GM19023 (cell line): ENCODE measurements at regions not wholly inside any gene's neighbourhood (a gene's known extent, or its start where the extent isn't known, plus 50 kb on each side); places are given as distances from the start of the nearest gene placed in this dataset.
A peak's percentile ranks its signal among the peaks of the same experiment; 100 is the strongest.

Experiments used
- ATAC-seq: cut with Tn5 transposase; IDR thresholded peaks from one replicate; pipeline ENCODE4 v1.9.1; 2021; ENCODE audit warnings: mild to moderate bottlenecking, moderate library complexity; ENCODE audit not compliant: unreplicated experiment

DNA sequence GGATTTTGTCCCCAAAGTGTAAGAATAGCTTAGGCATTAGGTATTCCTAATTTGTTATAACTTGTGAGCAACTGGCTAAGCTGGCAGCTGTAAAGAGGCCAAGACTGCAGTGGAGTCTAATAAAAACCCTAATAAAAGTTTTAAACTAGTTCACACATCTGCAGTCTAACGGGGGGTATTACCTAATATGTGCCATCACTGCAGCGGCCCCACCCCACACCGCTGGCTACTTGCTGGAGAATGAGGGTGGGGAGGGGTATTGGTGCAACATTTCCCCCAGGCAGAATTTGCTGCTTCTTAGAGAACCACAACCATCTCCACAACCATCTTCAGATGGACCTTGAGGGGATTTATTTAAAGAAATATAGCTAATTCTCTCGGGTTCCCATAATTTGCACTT lies 135.0 kb downstream of the ZC3H11B start:
- no peak for ATAC-seq

DNA sequence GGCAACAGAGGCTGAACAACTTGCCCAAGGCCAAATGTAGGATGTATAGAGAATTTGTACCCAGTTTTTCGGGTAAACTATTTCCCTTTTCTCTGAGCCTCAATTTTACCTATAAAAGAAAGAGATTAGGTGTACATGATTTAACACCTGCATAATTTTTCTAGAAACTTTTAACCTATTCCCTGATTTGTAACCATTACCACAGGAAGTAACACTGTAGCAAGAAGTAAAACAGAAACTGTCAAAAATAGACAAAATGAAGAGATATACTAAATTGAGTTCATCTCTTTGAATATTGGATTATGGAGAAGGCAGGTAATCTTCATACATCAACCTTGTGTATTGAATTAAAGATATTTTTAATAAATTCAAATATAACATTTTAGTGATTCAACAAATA lies 136.2 kb downstream of the ZC3H11B start:
- ATAC-seq: peak; percentile 11

DNA sequence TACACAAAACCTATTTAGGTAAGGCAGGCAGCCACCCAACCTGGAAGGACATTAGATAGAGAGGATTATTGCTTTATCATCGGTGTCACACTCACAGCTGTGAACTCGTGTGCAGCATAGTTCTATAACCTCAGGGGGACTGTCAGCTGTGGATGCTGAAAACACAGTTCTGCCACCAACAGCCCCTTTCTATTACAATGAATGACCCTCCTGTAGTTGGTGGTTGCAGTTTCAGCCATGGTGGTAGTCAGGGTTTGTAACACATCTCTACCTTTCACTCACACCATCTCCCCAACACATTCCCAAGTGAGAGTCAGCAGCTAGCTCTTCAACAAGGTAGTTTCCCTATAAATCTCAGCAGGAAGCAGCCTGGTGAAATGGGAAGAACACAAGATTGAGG lies 136.8 kb downstream of the ZC3H11B start:
- peak; percentile 87 for ATAC-seq

DNA sequence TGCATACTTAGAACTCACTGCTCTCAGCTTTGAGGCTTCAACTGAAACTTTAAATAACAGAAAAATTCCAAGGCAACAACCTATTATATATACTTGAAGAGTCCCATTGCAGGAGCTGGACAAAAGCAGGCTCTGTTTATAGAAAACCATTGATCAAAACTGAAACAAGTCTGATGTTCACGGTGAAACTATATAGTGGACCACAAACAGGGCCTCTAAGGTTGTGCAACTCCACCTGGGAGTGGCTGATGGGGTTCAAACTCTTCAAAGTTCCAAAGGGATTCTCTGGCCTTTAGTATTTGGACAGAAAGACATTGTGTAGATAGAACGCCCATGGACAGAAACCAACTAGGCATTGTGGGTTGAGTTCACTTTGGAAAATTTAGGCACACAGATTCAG lies 140.3 kb downstream of the ZC3H11B start:
- ATAC-seq: no peak

DNA sequence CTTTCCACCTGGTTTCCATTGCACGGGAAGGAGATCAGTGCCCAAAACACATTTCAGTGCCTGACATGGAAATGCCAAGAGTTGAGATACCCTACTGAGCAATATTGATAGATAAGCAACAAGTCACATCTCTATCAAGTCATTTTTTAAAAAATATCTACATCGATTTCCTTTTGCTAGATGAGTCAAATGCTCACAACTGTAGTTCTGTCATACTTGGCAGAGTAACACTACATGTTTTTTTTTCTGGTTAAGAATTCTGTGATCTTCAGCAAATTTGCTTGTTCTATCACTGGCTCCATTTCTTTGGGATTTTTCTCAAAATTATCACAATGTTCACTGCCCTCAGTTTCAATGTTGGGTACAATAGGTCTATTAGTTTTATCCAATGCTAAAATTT lies 145.4 kb downstream of the ZC3H11B start:
- no peak for ATAC-seq

DNA sequence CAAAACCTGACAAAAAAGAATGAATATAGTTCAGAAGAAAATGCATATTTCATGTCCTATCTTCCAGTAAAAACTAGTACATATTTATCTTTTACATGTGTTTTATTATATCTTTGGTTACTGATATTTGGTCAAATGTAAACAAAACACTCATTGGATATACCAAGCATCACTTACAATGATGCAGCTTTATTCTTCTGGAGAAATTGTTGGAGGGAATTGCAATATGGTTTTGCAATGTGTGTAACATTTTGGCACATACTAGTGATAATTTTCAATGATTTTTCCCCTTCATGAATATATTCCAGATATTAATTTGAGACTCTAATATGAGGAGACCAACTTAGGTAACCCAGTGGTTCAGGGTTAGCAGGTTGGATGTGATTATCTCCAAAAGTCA lies 146.1 kb downstream of the ZC3H11B start:
- no peak for ATAC-seq

DNA sequence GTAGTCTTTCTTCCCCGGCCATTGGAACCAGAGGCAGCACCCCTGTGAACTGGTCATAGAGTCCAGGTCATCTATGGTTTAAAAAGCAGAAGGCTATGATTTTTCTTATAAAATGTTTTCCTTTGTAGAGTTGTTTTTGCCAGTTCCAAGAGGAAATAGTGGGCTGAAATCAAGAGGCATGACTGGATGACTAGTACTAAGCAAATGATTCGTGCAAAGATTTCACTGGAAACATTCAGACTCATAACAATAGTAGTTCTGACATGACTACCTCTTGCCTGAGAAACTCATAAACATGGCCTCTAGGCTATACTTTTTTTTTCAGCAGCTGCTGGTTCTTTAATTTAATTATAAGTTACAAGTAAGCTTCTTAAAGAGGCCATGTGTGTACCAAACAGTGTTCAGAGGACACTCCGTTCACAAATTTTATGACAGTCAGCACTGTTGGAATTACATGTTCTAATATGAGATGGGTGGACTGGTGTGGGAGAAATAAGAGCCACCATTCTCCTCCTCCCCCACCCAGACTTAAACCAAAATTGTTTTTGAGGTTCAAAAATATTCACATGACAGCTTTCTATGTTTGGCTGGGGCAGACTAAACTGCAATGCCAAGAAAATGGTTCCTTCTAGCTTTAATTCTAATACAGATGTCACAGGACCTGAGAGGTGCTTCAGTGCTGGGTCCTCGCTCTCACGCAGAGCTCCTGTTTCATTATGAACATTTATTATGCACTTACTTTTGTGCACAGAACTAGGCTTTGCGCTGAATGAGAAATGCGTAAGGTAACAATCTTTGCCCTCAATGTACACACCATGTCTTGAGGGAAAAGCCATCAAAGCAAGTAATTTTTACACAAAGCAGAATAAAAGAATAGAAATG lies 147.5 kb downstream of the ZC3H11B start:
- peak; percentile 50 for ATAC-seq

DNA sequence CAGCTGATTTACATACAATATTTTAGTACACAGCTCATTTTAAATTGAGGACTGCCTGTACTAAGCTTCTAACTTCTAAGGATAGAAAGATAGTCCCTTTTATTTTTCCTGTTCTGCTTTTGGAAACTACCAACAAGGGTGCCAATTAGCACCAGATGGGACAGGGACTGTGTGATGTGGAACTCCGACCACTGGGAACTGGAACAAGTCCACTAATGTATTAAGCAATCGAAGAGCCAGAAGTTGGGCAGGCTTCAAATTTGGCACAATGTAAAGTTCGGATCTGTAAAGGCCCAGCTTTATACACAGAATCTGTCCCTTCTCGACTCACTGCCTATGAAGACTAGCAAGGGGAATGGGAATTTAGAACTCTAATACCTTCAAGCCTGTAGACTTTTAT lies 149.3 kb downstream of the ZC3H11B start:
- ATAC-seq: no peak

DNA sequence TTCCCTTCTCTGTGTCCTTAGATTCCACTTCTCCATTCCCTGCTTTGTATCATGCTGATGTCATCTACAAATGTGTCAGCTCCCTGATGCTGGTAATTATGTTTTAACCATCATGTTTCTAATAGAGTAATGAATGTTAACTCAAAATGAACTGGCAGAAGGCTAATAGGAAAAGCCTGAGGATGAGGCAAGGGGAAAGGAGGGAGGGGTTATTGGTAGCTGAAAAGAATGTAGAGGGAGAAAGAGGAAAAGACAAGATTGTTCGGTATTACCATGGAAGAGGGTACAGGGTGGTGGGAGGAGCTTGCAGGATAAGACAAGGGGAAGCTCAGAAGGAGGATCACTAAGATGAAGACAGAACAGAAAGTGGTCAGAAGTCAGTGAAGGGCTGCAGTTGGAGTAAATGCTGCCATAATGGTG lies 150.9 kb downstream of the ZC3H11B start:
- ATAC-seq: no peak

DNA sequence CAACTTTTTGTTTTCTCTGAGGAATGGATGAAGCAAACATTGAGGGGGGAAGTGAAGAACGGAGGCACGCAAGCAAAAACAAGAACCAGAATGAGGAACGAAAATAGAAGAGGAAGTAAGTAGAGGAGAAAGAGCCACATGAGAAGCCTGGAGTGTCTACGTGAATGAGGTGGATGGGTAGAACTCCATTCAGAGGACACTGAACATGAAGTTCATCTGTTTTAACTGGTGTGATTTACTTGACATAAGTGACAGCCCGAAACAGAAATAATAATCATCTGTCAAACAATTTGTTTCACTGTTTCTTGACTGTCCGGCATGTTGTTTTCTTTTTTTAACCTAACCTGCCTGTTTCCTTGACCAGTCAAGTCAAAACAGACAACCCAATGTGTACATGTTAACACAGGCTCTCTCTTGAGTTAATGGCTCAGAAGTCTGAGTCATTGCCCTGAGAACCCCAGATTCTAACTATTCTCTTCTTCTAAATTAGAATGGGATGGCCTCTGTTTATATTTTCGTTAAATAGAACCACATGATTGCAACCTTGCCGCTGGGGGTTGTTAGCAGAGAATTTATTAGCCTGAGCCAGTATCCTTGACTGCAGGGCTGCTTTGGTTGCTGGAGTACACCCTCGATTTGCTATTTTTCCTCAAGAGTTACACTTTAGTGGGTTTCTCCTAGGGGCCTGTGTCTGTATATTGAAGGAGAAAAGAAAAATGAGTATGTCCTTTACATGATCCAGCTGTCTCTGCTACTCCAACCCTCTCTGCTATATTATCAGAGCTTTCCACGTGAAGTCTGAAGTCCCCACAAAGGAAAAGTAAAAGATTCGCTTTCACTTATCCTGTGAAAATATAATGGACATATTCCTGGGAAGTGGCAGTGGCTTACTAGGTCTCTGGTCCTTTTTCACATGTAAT lies 151.7 kb downstream of the ZC3H11B start:
- peak; percentile 64 for ATAC-seq

DNA sequence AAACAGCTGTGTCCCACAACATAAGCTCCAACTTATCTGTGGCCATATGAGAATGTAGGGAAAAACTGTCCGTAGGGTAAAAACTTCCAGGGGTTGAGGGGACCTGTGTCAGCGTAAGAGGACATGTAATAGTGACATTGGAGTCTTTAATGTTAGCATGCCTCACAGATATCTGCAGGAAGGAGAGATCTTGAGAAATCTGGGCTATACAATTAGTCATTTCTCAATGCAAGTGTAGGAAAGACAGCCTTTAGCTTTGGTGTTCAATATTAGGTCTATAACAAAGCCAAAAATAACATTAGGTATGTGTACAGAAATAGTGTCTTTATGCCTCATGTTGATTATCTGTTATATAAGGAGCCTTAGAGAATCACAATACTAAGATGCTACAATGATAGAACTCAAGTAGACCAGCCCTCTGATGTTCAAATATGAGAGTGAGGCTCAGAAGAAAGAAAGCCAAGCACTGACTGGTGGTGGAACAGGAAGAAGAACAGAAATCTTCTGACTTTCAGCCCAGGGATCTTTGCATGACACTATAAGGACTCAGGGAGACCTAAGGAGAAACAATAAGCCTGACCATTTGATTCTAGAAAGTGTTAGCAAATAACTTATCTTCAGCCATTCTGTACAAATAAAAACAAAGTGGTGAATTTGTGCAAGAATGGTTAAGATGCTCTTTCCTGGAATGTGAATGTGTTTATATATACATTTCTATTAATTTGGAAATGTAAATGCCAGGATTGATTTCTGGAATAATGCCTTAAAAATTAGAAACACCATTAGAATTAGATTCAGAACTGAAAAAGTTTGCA lies 152.6 kb downstream of the ZC3H11B start:
- ATAC-seq: no peak

DNA sequence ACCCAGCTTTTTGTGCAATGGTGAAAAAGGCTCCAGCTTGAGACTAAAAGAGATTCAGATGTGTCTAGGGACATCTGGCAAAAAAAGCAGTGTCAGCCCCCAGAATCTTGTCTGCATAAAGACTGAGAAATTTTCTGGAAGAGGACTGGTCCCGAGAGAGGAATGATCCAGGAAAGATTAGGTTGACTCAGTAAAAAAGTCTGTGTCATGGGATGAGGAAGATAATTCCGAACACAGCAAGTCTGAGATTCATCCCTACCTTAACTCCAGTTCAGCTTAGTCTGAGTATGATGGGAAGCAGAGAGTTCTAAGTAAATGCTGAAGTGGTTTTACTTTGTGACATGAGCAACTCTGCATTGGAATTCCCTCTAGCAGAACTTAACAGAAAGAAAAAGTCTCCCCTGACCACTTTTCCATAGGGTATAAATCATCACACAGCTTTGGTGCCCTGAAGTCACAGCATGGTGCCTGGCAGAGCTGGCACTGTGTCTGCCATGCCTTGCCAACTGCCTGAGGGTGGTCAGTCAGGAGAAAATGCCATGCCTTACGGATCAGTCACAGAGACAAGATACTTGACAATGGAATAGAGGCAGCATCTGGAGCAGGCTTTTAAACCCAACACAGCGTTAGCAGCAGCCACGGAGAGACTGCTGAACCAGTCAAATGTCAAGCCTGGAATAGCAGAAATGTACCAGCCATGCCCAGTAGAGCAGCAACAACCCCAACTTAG lies 153.4 kb downstream of the ZC3H11B start:
- no peak for ATAC-seq

DNA sequence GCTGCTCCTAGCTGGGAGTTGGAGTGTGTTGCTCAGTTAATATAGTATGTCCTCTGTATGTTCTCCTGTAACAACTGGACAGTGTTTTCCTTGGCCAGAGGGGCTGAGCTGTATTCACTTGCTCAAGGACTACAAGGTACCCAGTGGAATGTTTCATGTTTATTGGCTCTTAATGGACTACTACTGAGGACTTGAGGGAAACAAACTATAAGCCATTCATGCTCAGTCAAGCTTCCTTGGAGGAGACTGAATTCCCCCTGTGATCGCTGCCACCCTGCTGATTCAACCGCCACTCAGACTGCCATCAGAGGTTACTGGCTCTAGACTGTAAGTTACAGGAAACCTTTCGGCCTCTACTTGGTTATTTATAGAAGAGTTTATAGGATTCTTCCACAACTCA lies 166.6 kb downstream of the ZC3H11B start:
- ATAC-seq: no peak

DNA sequence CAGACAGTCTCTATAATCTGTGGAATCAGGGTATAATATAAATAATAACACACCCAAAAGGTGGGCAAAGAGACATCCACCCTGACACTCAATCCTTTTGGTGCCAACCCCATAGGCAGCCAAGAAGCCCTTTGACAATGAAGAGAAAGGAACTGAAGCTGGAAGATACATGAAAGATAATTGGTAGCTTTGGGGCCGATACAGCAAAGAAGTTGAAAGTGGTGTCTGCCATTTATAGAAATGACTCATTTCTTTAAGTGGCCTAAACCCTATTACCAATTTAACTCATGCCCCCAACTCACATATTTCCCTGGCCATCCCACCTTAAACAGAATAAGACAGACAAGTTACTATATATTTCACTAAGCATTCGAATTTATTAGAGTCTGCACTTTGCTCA lies 167.0 kb downstream of the ZC3H11B start:
- ATAC-seq: no peak

DNA sequence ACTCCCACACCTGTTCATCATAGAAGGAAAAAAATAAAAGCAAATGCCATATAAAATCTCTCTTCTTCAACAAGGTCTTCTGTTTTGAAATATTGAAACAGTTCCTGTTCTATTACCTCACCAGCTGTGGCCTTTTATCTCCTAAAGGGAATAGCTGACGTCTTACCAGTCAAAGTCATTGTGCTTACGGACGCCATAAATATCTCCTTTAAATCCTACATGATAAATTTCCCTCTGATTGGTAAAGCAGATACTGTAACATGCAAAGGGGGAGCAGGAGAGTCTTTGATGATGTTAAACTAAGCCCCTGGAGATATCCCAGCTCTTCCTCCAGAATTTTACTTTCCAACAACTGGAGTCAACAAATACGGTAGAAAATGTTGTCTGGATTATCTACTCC lies 168.4 kb downstream of the ZC3H11B start:
- no peak for ATAC-seq

DNA sequence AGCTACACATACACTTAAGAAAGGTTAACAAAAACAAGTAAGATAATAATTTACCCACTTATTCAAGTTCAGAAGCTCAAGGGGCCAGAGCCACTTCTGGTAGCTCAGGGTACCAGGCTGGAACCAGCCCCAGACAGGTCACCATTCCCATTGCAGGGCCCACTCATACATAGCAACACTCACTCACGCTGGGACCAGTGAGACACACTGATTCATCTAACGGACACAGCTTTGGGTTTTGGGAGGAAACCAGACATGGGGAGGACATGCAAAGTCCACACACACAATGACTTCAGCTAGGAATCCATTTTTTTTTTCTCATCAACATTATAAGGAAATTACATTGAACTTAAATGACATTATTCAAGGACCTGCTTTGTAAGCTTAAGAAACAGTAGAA lies 169.1 kb downstream of the ZC3H11B start:
- ATAC-seq: no peak

DNA sequence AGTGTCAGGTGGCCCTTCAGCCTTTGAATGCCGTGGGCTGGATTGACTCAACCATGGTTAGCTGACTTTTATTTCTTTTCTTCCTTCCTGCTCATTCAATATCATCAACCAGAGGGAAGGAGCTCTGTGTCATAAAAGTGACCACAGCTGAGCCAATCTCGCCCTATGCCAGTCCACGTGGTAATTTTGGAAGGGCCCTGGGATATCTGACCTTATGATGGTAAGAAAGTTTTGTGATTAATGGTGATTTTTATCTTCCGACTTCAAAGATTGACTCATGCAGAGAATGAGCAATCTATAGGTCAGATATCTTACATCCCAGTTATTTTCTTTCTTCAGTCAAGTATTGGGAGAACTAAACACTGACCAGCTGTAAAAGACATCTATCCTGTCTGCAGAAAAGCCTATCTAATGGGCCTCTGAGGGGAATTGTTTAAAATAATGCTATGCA lies 170.3 kb downstream of the ZC3H11B start:
- ATAC-seq: no peak

DNA sequence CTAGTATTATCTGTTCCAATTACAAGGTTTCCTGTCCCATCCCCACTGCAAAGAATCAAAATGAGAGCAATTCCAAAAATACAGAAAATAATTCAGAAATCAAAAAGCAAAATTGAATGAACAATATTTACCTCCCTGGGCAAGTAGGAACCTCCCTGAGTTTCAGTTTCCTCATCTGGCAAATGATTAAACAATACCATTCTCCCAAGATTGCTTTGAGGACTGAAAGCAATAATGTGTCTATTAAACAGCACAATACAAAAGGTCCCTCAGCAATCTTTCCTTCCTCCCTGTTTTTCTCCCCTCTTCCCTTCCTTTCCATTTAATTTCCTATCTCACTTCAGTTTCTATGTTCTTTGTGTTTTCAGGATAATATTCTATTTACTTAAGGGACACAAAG lies 171.0 kb downstream of the ZC3H11B start:
- no peak for ATAC-seq

DNA sequence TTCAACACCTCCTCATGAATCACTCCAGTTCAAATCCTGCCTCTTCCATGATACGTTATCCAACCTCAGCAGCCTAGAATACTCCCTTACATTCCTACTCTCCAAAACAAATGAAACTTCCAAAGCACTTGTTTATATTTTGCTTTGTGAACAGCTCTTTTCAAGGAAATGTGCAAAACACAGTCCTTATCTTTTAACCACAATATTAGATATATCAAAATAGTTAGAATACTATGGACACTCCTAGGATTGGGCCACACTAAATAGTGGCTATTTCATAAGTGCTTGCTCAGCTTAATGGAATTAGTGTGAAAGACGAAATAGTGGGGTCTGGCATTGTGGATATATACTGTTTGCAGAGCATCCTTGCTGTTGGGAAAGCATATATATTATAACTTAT lies 173.5 kb downstream of the ZC3H11B start:
- no peak for ATAC-seq

DNA sequence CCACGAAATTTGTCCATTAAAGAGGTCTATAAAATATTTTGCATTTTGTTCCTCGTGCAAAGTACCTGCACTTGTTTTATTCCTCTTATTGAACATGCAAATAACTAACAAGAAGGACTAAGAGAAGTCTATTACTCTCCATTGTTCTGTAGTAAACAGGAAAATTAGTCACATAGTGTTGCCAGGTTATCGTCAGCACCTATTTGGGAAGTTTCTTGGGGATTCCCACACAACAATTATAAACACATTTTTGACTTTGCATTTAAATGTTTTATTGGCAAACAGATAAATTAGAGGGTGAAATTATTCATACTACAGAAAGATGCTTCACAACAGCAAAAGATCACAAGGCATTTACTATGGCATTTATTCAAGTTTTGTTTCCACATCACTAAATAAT lies 174.5 kb downstream of the ZC3H11B start:
- ATAC-seq: no peak
